GM12892 (cell line): ENCODE measurements at regions not wholly inside any gene's neighbourhood (a gene's known extent, or its start where the extent isn't known, plus 50 kb on each side); places are given as distances from the start of the nearest gene placed in this dataset.

Experiments
- POLR2A ChIP-seq: IDR thresholded peaks from 2 replicates; pipeline ENCODE4 v1.6.1; 2011; ENCODE audit warnings: low read depth, low read length, control low read depth
- POLR2AphosphoS5 ChIP-seq: IDR thresholded peaks from 2 replicates; pipeline ENCODE4 v1.6.1; 2011; ENCODE audit warnings: low read depth, low read length, control low read depth
- TAF1 ChIP-seq: IDR thresholded peaks from 2 replicates; pipeline ENCODE4 v1.6.1; 2011; ENCODE audit warnings: low read depth, mild to moderate bottlenecking, control low read depth, low read length, borderline replicate concordance

DNA sequence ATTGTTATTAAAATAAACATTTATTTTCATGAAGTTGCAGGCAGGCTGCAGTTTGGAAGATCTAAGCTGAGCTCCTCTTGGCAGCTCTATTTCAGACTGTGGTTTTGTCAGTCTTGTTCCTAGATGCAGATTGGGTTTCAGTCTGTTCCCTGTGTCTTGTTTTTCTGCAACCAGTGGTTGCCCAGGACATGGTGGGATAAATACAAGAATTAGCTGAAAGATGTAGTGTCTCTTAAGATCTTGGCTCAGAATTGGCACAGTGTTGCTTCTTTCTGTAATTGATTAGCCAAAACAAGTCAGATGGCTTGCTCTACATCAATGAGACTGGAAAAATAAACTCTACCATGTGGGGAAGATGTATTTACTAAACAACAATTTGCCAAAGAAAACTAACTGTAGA is 283.0 kb upstream of the BOD1L1 start:
- no peak for TF ChIP-seq POLR2A
- no peak for TF ChIP-seq POLR2AphosphoS5
- no peak for TF ChIP-seq TAF1
